K562 (cell line): ENCODE measurements at regions not wholly inside any gene's neighbourhood (a gene's known extent, or its start where the extent isn't known, plus 50 kb on each side); places are given as distances from the start of the nearest gene placed in this dataset.
A peak's percentile ranks its signal among the peaks of the same experiment; 100 is the strongest.

ENCODE experiments used
- ATAC-seq: fragments of 200-7000 bp; cut with Tn5 transposase; 3 replicates; pipeline ENCODE4 v1.9.1; 2020; ENCODE audit warnings: moderate library complexity
- BruUV-seq: library from RNA; stranded (reverse); fragments of 400-500 nt; replicated peaks from 2 replicates; lab custom pipeline; 2021; lab: Mats Ljungman, UMichigan
- CTCF ChIA-PET: fragments of 300-600 bp; formaldehyde crosslinking; extraction: SDS; loops from one replicate; lab custom pipeline; 2021; ENCODE audit warnings: low intra/inter-chr PET ratio; lab: Yijun Ruan, JAX
- POLR2A ChIA-PET: fragments of 300-600, 350-650 bp; sonication (Branson Sonifier 250); formaldehyde crosslinking; extraction: SDS; loops from one replicate; lab custom pipeline; 2021; ENCODE audit warnings: antibody characterized with exemption, inconsistent platforms; lab: Yijun Ruan, JAX
- DNase-seq, 4 experiments: peaks; one replicate each; pipeline versions ENCODE4 v3.0.0 to v3.0.0-alpha.2; 2011 to 2018; ENCODE audit warnings: low spot score in 3 of 4, mixed read lengths in 3 of 4; ENCODE audit errors: extremely low read depth in 1 of 4
- FAIRE-seq: peaks from 2 replicates; lab custom pipeline; 2011; peaks lifted over from hg19 to GRCh38; lab: Jason Lieb, UNC
- H2AFZ ChIP-seq: 2 replicates; pipeline ENCODE4 v1.6.0; 2011; ENCODE audit warnings: low read depth, low read length, control low read depth, inconsistent platforms
- H3K27ac ChIP-seq: fragments of 200-600 bp; 3 replicates; pipeline ENCODE4 v1.8.0; 2011; ENCODE audit warnings: low read depth, mild to moderate bottlenecking, control low read depth, inconsistent platforms, low read length, moderate library complexity, mixed read lengths; ENCODE audit errors: extremely low read depth
- H3K27me3 ChIP-seq, 2 experiments: fragments of 300-600 bp in 1 of 2; 2 replicates in 1 of 2; 3 replicates in 1 of 2; pipeline versions ENCODE4 v1.6.0 to v1.8.0; 2011; ENCODE audit warnings: inconsistent platforms in 2 of 2, low read length in 2 of 2, mild to moderate bottlenecking in 1 of 2, mixed read lengths in 1 of 2, moderate library complexity in 1 of 2; ENCODE audit not compliant: control insufficient read depth in 2 of 2, insufficient read depth in 2 of 2
- H3K36me3 ChIP-seq: fragments of 300-600 bp; 3 replicates; pipeline ENCODE4 v1.8.0; 2011; ENCODE audit warnings: mild to moderate bottlenecking, low read length, inconsistent platforms; ENCODE audit not compliant: control insufficient read depth, insufficient read depth
- H3K4me1 ChIP-seq, 2 experiments: fragments of 200-600 bp in 1 of 2; replicated peaks in 1 of 2; 2 replicates in 1 of 2; 3 replicates in 1 of 2; pipeline versions ENCODE4 v1.5.1 to v1.8.0; 2011; ENCODE audit warnings: inconsistent platforms in 2 of 2, low read length in 2 of 2, mild to moderate bottlenecking in 1 of 2, mixed read lengths in 1 of 2, moderate library complexity in 1 of 2; ENCODE audit not compliant: control insufficient read depth in 2 of 2, insufficient read depth in 2 of 2
- H3K4me2 ChIP-seq: 2 replicates; pipeline ENCODE4 v1.6.1; 2011; ENCODE audit warnings: low read length, control low read depth, inconsistent platforms, mixed read lengths; ENCODE audit not compliant: insufficient read depth
- H3K4me3 ChIP-seq: fragments of 200-600 bp; sonication (generic), shearing (Covaris generic); 2 replicates; pipeline ENCODE4 v1.5.1; 2016; ENCODE audit warnings: control low read depth, inconsistent platforms
- H3K79me2 ChIP-seq: fragments of 200-600 bp; 3 replicates; pipeline ENCODE4 v1.8.0; 2011; ENCODE audit warnings: low read length, inconsistent platforms; ENCODE audit not compliant: control insufficient read depth, insufficient read depth
- H3K9ac ChIP-seq, 2 experiments: 2 replicates each; pipeline versions ENCODE4 v1.6.0 to v1.6.1; 2011; ENCODE audit warnings: low read depth in 2 of 2, low read length in 2 of 2, control low read depth in 1 of 2, inconsistent platforms in 1 of 2, mild to moderate bottlenecking in 1 of 2, mixed read lengths in 1 of 2; ENCODE audit not compliant: insufficient read depth in 1 of 2
- H3K9me1 ChIP-seq: one replicate; pipeline ENCODE4 v1.6.0; 2011; ENCODE audit warnings: inconsistent platforms, mild to moderate bottlenecking, low read length, moderate library complexity; ENCODE audit not compliant: control insufficient read depth, insufficient read depth
- H3K9me3 ChIP-seq: replicated peaks from 2 replicates; pipeline ENCODE4 v1.5.1; 2011; ENCODE audit warnings: low read depth, low read length, inconsistent platforms; ENCODE audit not compliant: control insufficient read depth, insufficient read depth
- H4K20me1 ChIP-seq: replicated peaks from 2 replicates; pipeline ENCODE4 v1.6.1; 2011; ENCODE audit warnings: low read length, inconsistent platforms, mixed read lengths; ENCODE audit not compliant: control insufficient read depth, insufficient read depth
- BCL6 ChIP-seq: fragments of 250-450 bp; sonication (Bioruptor Pico); IDR thresholded peaks from 2 replicates; pipeline ENCODE4 v1.4.0; 2020
- CUX1 ChIP-seq: fragments of 200-800 bp; sonication (Bioruptor generic); IDR thresholded peaks from 2 replicates; pipeline ENCODE4 v1.6.1; 2016; ENCODE audit warnings: missing genetic modification characterization, missing compliant biosample characterization
- HMG20A ChIP-seq: fragments of 450-650 bp; formaldehyde crosslinking; conservative IDR thresholded peaks from 2 replicates; pipeline ENCODE4 v1.4.0; 2020; ENCODE audit warnings: mild to moderate bottlenecking, mixed read lengths
- NFE2 ChIP-seq: IDR thresholded peaks from 2 replicates; pipeline ENCODE4 v1.6.1; 2014; ENCODE audit warnings: antibody characterized with exemption, low read depth
- SMAD2 ChIP-seq: fragments of 150-350 bp; IDR thresholded peaks from 2 replicates; pipeline ENCODE4 v1.6.1; 2014; ENCODE audit warnings: low read depth, mild to moderate bottlenecking, low read length
- SMC3 ChIP-seq: conservative IDR thresholded peaks from 2 replicates; pipeline ENCODE4 v1.6.1; 2011; ENCODE audit warnings: low read depth, low read length, improper control_type of control experiment; ENCODE audit not compliant: insufficient read depth
- XRCC3 ChIP-seq: fragments of 450-650 bp; IDR thresholded peaks from 2 replicates; pipeline ENCODE4 v1.6.1; 2017; ENCODE audit warnings: mild to moderate bottlenecking, moderate library complexity
- ZBTB7A ChIP-seq: IDR thresholded peaks from 2 replicates; pipeline ENCODE4 v1.6.1; 2011; ENCODE audit warnings: low read depth, mild to moderate bottlenecking, low read length, moderate library complexity, borderline replicate concordance; ENCODE audit not compliant: control insufficient read depth
- ZFP36 ChIP-seq: fragments of 150-350 bp; IDR thresholded peaks from 2 replicates; pipeline ENCODE4 v1.6.1; 2018; ENCODE audit warnings: low read length, low read depth; ENCODE audit not compliant: partially characterized antibody
- ZNF449 ChIP-seq: fragments of 250-450 bp; sonication (Bioruptor Pico); IDR thresholded peaks from 2 replicates; pipeline ENCODE4 v1.8.0; 2022; ENCODE audit warnings: moderate library complexity, mild to moderate bottlenecking, inconsistent platforms
- WGBS: fragments of 100-300 bp; shearing (Covaris generic); methylation state at CpG from one replicate; pipeline ENCODE4 v1.1.6; 2016; ENCODE audit warnings: low coverage, mixed read lengths; ENCODE audit not compliant: insufficient coverage; ENCODE audit errors: missing lambda C conversion rate; 5-methylcytosine and 5-hydroxymethylcytosine counted together
- in situ Hi-C: fragments of 300-500 bp; cut with MboI; formaldehyde crosslinking; loops from 4 replicates; pipeline ENCODE4 v1.15.0; 2018; ENCODE audit warnings: inconsistent platforms, mixed read lengths
- intact Hi-C: fragments of 100-400 bp; cut with micrococcal nuclease; formaldehyde crosslinking; loops from 2 replicates; pipeline ENCODE4 v1.14.2; 2022

- TF ChIP-seq XRCC3 (no peak), SMAD2 (no peak), SMC3 (no peak), ZFP36 (peak; percentile 65), NFE2 (no peak)
- CTCF ChIA-PET: no interaction called here
- Histone ChIP-seq H3K79me2 (no peaks in the 10 kb centered on the region), H2AFZ (no peak overlapping the region), H3K9me3 (no peaks in the 10 kb centered on the region), H3K4me3 (no peak overlapping the region), H4K20me1 (no peaks in the 10 kb centered on the region), H3K4me1 (no peaks in the 10 kb centered on the region), H3K36me3 (no peaks in the 10 kb centered on the region), H3K27me3 (no peaks in the 10 kb centered on the region), H3K4me2 (no peak overlapping the region), H3K9ac (no peak overlapping the region), H3K27ac (no peak overlapping the region), H3K9me1 (no peaks in the 10 kb centered on the region)
- intact Hi-C loops (no loop called here), in situ Hi-C loops (no loop called here)
- DNase-seq: no peak
- no TSS peak for BruUV-seq
- no peak for FAIRE-seq
- POLR2A ChIA-PET: no interaction called here
- ATAC-seq: no peak
- 0% methylated on average over 1 of the region's 1 CpG for WGBS
Measured at GRCh38 chr2:194383401-194383800, 1273.6 kb upstream of the SLC39A10 start.

DNA sequence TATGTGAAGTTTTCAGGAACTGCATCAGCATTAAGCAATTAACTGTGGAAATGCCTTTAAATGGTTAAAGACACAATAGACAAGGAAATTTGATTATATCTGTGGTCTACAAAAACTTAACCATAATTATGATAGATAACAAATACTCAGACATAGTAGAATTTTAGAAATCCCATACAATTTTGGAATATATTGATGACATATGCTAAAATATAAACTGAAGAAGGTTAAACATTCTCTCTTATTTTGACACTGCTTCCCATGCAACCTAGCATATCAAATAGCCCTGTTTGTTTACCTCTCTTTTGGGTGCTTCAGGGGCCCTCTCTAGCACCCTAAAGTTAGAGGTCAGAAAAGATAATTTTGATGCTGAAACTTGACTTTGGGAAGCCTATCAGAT lies 1274.8 kb upstream of the SLC39A10 start:
- Histone ChIP-seq H3K9ac (no peak overlapping the region), H2AFZ (no peak overlapping the region), H3K27ac (no peak overlapping the region), H3K79me2 (no peaks in the 10 kb centered on the region), H3K36me3 (no peaks in the 10 kb centered on the region), H3K4me2 (no peak overlapping the region), H3K9me3 (no peaks in the 10 kb centered on the region), H4K20me1 (no peaks in the 10 kb centered on the region), H3K27me3 (no peaks in the 10 kb centered on the region), H3K9me1 (no peaks in the 10 kb centered on the region), H3K4me3 (no peak overlapping the region), H3K4me1 (no peaks in the 10 kb centered on the region)
- no peak for ATAC-seq
- CTCF ChIA-PET: no interaction called here
- DNase-seq: no peak
- no peak for FAIRE-seq
- intact Hi-C loops (no loop called here), in situ Hi-C loops (no loop called here)
- POLR2A ChIA-PET: no interaction called here
- no TSS peak for BruUV-seq
- TF ChIP-seq ZNF449 (CRISPR knock-in tag) (no peak), BCL6 (CRISPR knock-in tag) (no peak), ZBTB7A (no peak), CUX1 (CRISPR knock-in tag) (no peak), HMG20A (CRISPR knock-in tag) (no peak)
